GM13976 (cell line): ENCODE measurements at regions not wholly inside any gene's neighbourhood (a gene's known extent, or its start where the extent isn't known, plus 50 kb on each side); places are given as distances from the start of the nearest gene placed in this dataset.

Source experiments
- DNase-seq: peaks from one replicate; pipeline ENCODE4 v3.0.0; 2012; ENCODE audit warnings: low spot score
- in situ Hi-C: fragments of 300-500 bp; cut with MboI; formaldehyde crosslinking; loops from one replicate; pipeline ENCODE4 v1.12.0; 2022; ENCODE audit warnings: low sequenced_read_pairs, mixed read lengths, inconsistent platforms; ENCODE audit not compliant: unreplicated experiment
- TF ChIP-seq, protein P1 (sequence below): IDR thresholded peaks from 2 replicates; pipeline ENCODE4 v1.5.1; 2012; ENCODE audit warnings: borderline replicate concordance, mild to moderate bottlenecking; ENCODE audit not compliant: insufficient read depth; ENCODE audit errors: extremely low read depth, missing control alignments, control extremely low read depth

- in situ Hi-C loops: no loop called here
- no peak for DNase-seq
- TF ChIP-seq, protein P1, sequence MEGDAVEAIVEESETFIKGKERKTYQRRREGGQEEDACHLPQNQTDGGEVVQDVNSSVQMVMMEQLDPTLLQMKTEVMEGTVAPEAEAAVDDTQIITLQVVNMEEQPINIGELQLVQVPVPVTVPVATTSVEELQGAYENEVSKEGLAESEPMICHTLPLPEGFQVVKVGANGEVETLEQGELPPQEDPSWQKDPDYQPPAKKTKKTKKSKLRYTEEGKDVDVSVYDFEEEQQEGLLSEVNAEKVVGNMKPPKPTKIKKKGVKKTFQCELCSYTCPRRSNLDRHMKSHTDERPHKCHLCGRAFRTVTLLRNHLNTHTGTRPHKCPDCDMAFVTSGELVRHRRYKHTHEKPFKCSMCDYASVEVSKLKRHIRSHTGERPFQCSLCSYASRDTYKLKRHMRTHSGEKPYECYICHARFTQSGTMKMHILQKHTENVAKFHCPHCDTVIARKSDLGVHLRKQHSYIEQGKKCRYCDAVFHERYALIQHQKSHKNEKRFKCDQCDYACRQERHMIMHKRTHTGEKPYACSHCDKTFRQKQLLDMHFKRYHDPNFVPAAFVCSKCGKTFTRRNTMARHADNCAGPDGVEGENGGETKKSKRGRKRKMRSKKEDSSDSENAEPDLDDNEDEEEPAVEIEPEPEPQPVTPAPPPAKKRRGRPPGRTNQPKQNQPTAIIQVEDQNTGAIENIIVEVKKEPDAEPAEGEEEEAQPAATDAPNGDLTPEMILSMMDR: no peak
These were observed 162.8 kb downstream of the RCN1 start for GRCh38 chr11:32253706-32254105.

DNA sequence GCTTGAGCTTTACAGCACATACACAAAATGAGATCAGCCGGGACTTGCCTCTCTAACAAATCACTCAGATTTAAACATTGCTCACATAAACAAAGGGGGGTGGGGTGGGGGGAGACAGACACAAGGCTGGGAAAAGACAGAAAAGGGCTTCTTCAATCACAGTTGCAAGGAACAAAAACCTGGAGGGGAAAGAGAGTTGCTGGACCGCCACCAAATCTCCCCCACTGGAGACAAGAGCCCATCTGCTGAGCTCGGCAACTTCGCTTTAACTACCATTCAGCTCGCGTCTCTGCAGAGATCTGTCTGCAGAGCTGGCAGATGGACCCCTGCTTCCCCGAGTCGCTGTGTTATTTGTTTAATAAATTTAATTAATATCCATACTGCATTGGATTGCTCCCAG lies 165.0 kb downstream of the RCN1 start:
- no peak for DNase-seq
- in situ Hi-C loops: no loop called here

DNA sequence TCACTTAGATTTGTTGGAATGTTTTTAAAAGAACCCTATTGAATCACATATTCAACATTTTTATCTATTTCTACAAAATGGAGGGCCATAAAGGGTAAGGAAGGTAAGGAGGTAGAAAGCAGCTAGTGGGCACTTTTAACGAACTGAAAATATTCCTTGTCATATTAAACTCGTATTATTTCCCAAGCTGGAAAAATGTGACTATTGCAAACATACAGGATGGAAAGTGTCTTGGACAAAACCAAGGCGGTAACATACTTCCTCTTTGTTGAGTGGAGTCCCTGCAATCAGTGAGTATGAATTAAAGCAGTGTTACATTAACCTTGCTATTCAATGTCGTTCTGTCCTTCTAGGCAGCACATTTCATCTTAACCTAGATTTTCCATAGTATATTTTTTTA lies 165.6 kb downstream of the RCN1 start:
- TF ChIP-seq, protein P1: no peak
- DNase-seq: no peak
- in situ Hi-C loops: no loop called here

More for the DNA sequence above, 165.0 kb downstream of the RCN1 start:
- TF ChIP-seq, protein P1: no peak

DNA sequence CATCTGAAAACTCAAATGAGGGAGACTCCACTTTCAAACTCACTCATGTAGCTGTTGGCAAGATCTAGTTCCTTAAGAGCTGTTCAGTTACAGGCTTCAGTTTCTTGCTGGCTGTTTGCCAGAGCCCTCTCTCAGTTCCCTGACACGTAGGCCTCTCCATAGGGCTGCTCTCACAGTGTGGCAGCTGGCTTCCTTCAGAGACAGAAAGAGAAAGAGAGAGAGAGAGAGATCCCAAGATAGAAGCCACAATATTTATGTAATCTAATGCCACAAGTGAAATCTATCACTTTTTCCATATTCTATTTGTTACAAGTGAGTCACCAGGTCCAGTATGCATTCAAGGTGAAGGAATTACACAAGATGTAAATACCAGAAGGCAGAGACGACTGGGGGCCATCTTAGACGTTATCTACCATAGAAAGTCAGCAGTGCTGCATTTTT lies 168.8 kb downstream of the RCN1 start:
- DNase-seq: peak; percentile 43
- TF ChIP-seq, protein P1: no peak
- in situ Hi-C loops: no loop called here

GRCh38 chr11:32262367-32262766 lies 171.5 kb downstream of the RCN1 start:
- in situ Hi-C loops: no loop called here
- no peak for DNase-seq

GRCh38 chr11:32265911-32266310 lies 169.4 kb downstream of the WT1 start:
- no peak for DNase-seq
- TF ChIP-seq, protein P1: no peak
- in situ Hi-C loops: no loop called here

More at GRCh38 chr11:32262367-32262766, 171.5 kb downstream of the RCN1 start:
- TF ChIP-seq, protein P1: no peak

GRCh38 chr11:32266601-32267000 lies 168.7 kb downstream of the WT1 start:
- in situ Hi-C loops: no loop called here
- no peak for DNase-seq
- TF ChIP-seq, protein P1: no peak
